ENCODE measurements at regions not wholly inside any gene's neighbourhood (a gene's known extent, or its start where the extent isn't known, plus 50 kb on each side); places are given as distances from the start of the nearest gene placed in this dataset.

DNA sequence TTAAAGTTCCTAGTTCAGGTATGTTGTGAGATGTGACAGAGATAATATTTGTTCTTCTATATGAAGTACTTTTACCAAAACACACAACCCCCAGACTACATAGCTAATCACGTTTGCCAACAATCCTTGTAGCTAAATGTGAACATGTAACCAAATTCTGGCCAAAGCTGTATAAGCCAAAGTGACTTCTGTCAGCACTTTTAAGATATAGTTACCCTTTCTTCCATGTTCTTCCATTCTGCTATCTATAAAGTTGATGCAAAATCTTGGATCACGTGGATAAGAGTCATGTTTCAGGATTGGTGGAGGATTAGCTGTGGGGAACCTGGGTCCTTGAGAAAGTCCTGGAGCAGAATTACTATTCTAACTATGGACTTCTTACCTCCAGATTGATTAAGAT lies 1366.6 kb downstream of the FSCB start:
- TF ChIP-seq, protein P1, sequence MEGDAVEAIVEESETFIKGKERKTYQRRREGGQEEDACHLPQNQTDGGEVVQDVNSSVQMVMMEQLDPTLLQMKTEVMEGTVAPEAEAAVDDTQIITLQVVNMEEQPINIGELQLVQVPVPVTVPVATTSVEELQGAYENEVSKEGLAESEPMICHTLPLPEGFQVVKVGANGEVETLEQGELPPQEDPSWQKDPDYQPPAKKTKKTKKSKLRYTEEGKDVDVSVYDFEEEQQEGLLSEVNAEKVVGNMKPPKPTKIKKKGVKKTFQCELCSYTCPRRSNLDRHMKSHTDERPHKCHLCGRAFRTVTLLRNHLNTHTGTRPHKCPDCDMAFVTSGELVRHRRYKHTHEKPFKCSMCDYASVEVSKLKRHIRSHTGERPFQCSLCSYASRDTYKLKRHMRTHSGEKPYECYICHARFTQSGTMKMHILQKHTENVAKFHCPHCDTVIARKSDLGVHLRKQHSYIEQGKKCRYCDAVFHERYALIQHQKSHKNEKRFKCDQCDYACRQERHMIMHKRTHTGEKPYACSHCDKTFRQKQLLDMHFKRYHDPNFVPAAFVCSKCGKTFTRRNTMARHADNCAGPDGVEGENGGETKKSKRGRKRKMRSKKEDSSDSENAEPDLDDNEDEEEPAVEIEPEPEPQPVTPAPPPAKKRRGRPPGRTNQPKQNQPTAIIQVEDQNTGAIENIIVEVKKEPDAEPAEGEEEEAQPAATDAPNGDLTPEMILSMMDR (IDR thresholded peaks at IDR 0.05): no peak
- TF ChIP-seq POLR2A (IDR thresholded peaks at IDR 0.05): no peak
